ENCODE measurements at regions not wholly inside any gene's neighbourhood (a gene's known extent, or its start where the extent isn't known, plus 50 kb on each side); places are given as distances from the start of the nearest gene placed in this dataset.

DNA sequence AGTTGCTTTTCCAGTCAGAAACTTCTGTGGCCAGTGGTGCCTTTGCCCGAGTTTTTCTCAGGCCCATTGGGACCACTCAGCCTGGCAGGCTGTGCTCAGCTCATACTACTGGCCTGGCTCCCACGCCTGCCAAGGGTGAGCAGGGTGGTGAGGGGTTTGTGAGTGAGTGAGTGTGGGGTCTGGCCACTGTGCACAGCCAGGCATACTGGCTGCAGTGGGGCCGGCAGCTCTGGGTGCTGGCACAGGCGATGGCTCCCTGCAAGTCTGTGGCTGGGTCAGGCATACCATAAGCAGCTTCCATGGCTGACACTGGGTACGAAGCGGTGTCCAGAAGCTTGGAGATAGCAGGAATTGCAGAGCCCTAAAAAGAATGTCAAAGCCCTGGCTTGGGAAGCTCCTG lies 161.0 kb downstream of the SLITRK6 start:
- intact Hi-C loops (cut with micrococcal nuclease; ENCODE audit: unreplicated experiment) = no loop called here
- no peak overlapping the region for H3K27ac ChIP-seq (ENCODE audit: low read depth, low read length, poor library complexity, severe bottlenecking)
- POLR2A ChIA-PET (ENCODE audit: low non-redundant PET) = no interaction called here
- H3K4me1 ChIP-seq (ENCODE audit: insufficient read depth, low read length, poor library complexity, severe bottlenecking) = no peaks in the 10 kb centered on the region
- H3K36me3 ChIP-seq (ENCODE audit: insufficient read depth, low read length, poor library complexity, severe bottlenecking) = no peaks in the 10 kb centered on the region
- BruUV-seq (replicated peaks) = no TSS peak
- TF ChIP-seq, protein P1, sequence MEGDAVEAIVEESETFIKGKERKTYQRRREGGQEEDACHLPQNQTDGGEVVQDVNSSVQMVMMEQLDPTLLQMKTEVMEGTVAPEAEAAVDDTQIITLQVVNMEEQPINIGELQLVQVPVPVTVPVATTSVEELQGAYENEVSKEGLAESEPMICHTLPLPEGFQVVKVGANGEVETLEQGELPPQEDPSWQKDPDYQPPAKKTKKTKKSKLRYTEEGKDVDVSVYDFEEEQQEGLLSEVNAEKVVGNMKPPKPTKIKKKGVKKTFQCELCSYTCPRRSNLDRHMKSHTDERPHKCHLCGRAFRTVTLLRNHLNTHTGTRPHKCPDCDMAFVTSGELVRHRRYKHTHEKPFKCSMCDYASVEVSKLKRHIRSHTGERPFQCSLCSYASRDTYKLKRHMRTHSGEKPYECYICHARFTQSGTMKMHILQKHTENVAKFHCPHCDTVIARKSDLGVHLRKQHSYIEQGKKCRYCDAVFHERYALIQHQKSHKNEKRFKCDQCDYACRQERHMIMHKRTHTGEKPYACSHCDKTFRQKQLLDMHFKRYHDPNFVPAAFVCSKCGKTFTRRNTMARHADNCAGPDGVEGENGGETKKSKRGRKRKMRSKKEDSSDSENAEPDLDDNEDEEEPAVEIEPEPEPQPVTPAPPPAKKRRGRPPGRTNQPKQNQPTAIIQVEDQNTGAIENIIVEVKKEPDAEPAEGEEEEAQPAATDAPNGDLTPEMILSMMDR (conservative IDR thresholded peaks at IDR 0.05; ENCODE audit: low read depth, low read length) = no peak
- TF ChIP-seq EZH2 (IDR thresholded peaks at IDR 0.05; ENCODE audit: borderline replicate concordance, low read depth, low read length, poor library complexity, severe bottlenecking) = no peak
- no peaks in the 10 kb centered on the region for H3K27me3 ChIP-seq (replicated peaks; ENCODE audit: insufficient read depth, low read depth, low read length, poor library complexity)
- no peak for DNase-seq (ENCODE audit: low spot score)
- no peak overlapping the region for H3K4me3 ChIP-seq (ENCODE audit: low read depth, low read length, poor library complexity, severe bottlenecking)
- H3K9me3 ChIP-seq (ENCODE audit: low read depth, low read length, poor library complexity, severe bottlenecking) = no peaks in the 10 kb centered on the region
- CTCF ChIA-PET = no interaction called here

DNA sequence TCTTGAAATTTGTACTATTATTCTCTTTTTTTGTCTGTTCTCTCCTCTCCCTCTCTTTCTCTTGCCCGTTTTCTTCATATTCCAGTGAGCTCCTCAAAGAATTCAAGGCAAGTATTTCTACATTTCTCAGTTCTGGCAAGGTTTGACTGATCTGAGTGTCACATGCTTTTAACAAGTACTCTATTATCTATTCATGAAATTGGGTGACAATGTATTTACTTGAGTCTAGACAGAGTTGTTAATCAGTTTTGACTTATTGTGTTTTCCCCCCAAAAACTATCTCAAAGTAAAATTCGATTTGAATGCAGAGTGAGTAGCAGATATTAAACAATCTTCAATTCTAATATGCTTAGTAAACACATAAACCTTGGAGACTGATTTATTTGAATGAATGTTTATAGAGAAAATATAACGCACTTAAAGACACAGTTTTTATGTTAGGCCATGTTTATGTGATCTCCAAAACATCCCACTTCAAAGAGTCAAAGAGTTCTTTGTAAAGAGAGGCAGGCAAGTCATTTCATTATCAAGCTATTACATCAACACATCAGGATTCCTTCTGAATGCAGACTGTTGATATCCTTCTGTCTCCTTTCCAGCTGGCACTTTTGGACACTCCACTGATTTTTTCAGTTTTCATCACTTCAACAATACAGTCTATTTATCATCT lies 166.6 kb downstream of the SLITRK6 start:
- intact Hi-C loops (cut with micrococcal nuclease; ENCODE audit: unreplicated experiment) = no loop called here
- ChIA-PET CTCF (no interaction called here), POLR2A (ENCODE audit: low non-redundant PET) (no interaction called here)
- no peak for TF ChIP-seq EZH2 (IDR thresholded peaks at IDR 0.05; ENCODE audit: borderline replicate concordance, low read depth, low read length, poor library complexity, severe bottlenecking)
- TF ChIP-seq, protein P1 (conservative IDR thresholded peaks at IDR 0.05; ENCODE audit: low read depth, low read length) = no peak
- no peaks in the 10 kb centered on the region for H3K36me3 ChIP-seq (ENCODE audit: insufficient read depth, low read length, poor library complexity, severe bottlenecking)
- H3K4me1 ChIP-seq (ENCODE audit: insufficient read depth, low read length, poor library complexity, severe bottlenecking) = no peaks in the 10 kb centered on the region
- no TSS peak for BruUV-seq (replicated peaks)
- no peak overlapping the region for H3K4me3 ChIP-seq (ENCODE audit: low read depth, low read length, poor library complexity, severe bottlenecking)
- no peak overlapping the region for H3K27ac ChIP-seq (ENCODE audit: low read depth, low read length, poor library complexity, severe bottlenecking)
- H3K9me3 ChIP-seq (ENCODE audit: low read depth, low read length, poor library complexity, severe bottlenecking) = no peaks in the 10 kb centered on the region
- H3K27me3 ChIP-seq (replicated peaks; ENCODE audit: insufficient read depth, low read depth, low read length, poor library complexity) = no peaks in the 10 kb centered on the region
- DNase-seq (ENCODE audit: low spot score) = no peak

DNA sequence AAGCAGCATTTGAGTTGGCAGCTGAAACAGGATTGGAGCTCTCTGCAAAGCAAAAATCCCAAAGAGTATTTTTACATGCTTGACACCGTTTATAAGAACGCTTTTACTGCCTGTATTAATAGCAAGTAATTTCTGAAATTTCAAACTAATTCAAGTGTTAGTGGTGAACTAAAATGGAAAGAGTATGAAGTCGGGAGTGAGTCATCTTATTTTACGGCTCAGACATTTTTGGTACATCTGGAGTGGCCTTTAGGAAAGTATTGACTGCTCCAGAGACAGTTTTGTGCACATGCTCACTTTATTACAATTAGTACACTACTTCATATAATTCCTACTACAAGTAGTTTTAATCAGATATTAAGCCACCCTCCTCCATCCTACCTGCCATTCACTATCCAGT lies 167.4 kb downstream of the SLITRK6 start:
- DNase-seq (ENCODE audit: low spot score) = peak; percentile 9
- no peaks in the 10 kb centered on the region for H3K4me1 ChIP-seq (ENCODE audit: insufficient read depth, low read length, poor library complexity, severe bottlenecking)
- H3K4me3 ChIP-seq (ENCODE audit: low read depth, low read length, poor library complexity, severe bottlenecking) = no peak overlapping the region
- no TSS peak for BruUV-seq (replicated peaks)
- H3K27ac ChIP-seq (ENCODE audit: low read depth, low read length, poor library complexity, severe bottlenecking) = no peak overlapping the region
- no peaks in the 10 kb centered on the region for H3K36me3 ChIP-seq (ENCODE audit: insufficient read depth, low read length, poor library complexity, severe bottlenecking)
- intact Hi-C loops (cut with micrococcal nuclease; ENCODE audit: unreplicated experiment) = no loop called here
- ChIA-PET CTCF (no interaction called here), POLR2A (ENCODE audit: low non-redundant PET) (no interaction called here)
- H3K9me3 ChIP-seq (ENCODE audit: low read depth, low read length, poor library complexity, severe bottlenecking) = no peaks in the 10 kb centered on the region
- H3K27me3 ChIP-seq (replicated peaks; ENCODE audit: insufficient read depth, low read depth, low read length, poor library complexity) = no peaks in the 10 kb centered on the region
- TF ChIP-seq, protein P1 (conservative IDR thresholded peaks at IDR 0.05; ENCODE audit: low read depth, low read length) = no peak
- TF ChIP-seq EZH2 (IDR thresholded peaks at IDR 0.05; ENCODE audit: borderline replicate concordance, low read depth, low read length, poor library complexity, severe bottlenecking) = no peak
